H9 (cell line): ENCODE measurements at regions not wholly inside any gene's neighbourhood (a gene's known extent, or its start where the extent isn't known, plus 50 kb on each side); places are given as distances from the start of the nearest gene placed in this dataset.

Experiments
- DNase-seq: peaks from one replicate; pipeline ENCODE4 v3.0.0-alpha.2; 2017
- H2AFZ ChIP-seq: one replicate; pipeline ENCODE4 v1.6.1; 2013; ENCODE audit warnings: mild to moderate bottlenecking, low read length, control low read depth, moderate library complexity
- H2AK5ac ChIP-seq: 2 replicates; pipeline ENCODE4 v1.6.1; 2013; ENCODE audit warnings: low read length, control low read depth, mixed read lengths; ENCODE audit not compliant: insufficient read length
- H2BK120ac ChIP-seq: one replicate; pipeline ENCODE4 v1.6.1; 2013; ENCODE audit warnings: low read depth, mild to moderate bottlenecking, low read length, control low read depth, inconsistent platforms; ENCODE audit not compliant: poor library complexity, severe bottlenecking
- H2BK12ac ChIP-seq: 2 replicates; pipeline ENCODE4 v1.6.1; 2013; ENCODE audit warnings: low read length, control low read depth, mixed read lengths, low read depth; ENCODE audit not compliant: insufficient read length
- H2BK15ac ChIP-seq: 2 replicates; pipeline ENCODE4 v1.6.1; 2013; ENCODE audit warnings: low read depth, low read length, control low read depth
- H2BK20ac ChIP-seq: one replicate; pipeline ENCODE4 v1.6.1; 2013; ENCODE audit warnings: low read depth, mild to moderate bottlenecking, low read length, control low read depth, inconsistent platforms; ENCODE audit not compliant: poor library complexity, severe bottlenecking
- H2BK5ac ChIP-seq: 2 replicates; pipeline ENCODE4 v1.6.1; 2013; ENCODE audit warnings: low read length, control low read depth, mixed read lengths; ENCODE audit not compliant: insufficient read length
- H3K14ac ChIP-seq: 2 replicates; pipeline ENCODE4 v1.6.1; 2013; ENCODE audit warnings: low read length, control low read depth; ENCODE audit not compliant: insufficient read depth
- H3K18ac ChIP-seq: 2 replicates; pipeline ENCODE4 v1.6.1; 2013; ENCODE audit warnings: low read depth, mild to moderate bottlenecking, mixed read lengths, low read length, control low read depth; ENCODE audit not compliant: insufficient read length
- H3K23ac ChIP-seq: 2 replicates; pipeline ENCODE4 v1.6.1; 2013; ENCODE audit warnings: low read length, control low read depth, mixed read lengths, low read depth; ENCODE audit not compliant: insufficient read length
- H3K23me2 ChIP-seq: 2 replicates; pipeline ENCODE4 v1.6.1; 2013; ENCODE audit warnings: low read depth, mild to moderate bottlenecking, mixed read lengths, low read length, control low read depth; ENCODE audit not compliant: insufficient read length, poor library complexity, severe bottlenecking
- H3K27ac ChIP-seq: 2 replicates; pipeline ENCODE4 v1.5.1; 2013; ENCODE audit warnings: low read length, control low read depth, mixed read lengths, low read depth; ENCODE audit not compliant: insufficient read length
- H3K27me3 ChIP-seq: 2 replicates; pipeline ENCODE4 v1.6.1; 2013; ENCODE audit warnings: low read length, control low read depth, inconsistent platforms; ENCODE audit not compliant: insufficient read depth
- H3K4ac ChIP-seq: 2 replicates; pipeline ENCODE4 v1.6.1; 2013; ENCODE audit warnings: low read depth, mild to moderate bottlenecking, control low read depth, inconsistent platforms, low read length, moderate library complexity
- H3K4me1 ChIP-seq: 2 replicates; pipeline ENCODE4 v1.6.1; 2013; ENCODE audit warnings: low read length, control low read depth, inconsistent platforms; ENCODE audit not compliant: insufficient read depth
- H3K4me2 ChIP-seq: 2 replicates; pipeline ENCODE4 v1.6.1; 2013; ENCODE audit warnings: low read length, control low read depth, mixed read lengths; ENCODE audit not compliant: insufficient read length, insufficient read depth
- H3K56ac ChIP-seq: 2 replicates; pipeline ENCODE4 v1.6.1; 2013; ENCODE audit warnings: low read depth, mild to moderate bottlenecking, mixed read lengths, low read length, control low read depth; ENCODE audit not compliant: insufficient read length
- H3K79me1 ChIP-seq: 2 replicates; pipeline ENCODE4 v1.6.1; 2013; ENCODE audit warnings: low read depth, mild to moderate bottlenecking, moderate library complexity, low read length, control low read depth, inconsistent platforms; ENCODE audit not compliant: insufficient read depth, poor library complexity, severe bottlenecking
- H3K79me2 ChIP-seq: 2 replicates; pipeline ENCODE4 v1.6.1; 2013; ENCODE audit warnings: low read length, control low read depth, inconsistent platforms; ENCODE audit not compliant: insufficient read depth
- H3K9ac ChIP-seq: 2 replicates; pipeline ENCODE4 v1.6.1; 2013; ENCODE audit warnings: low read length, control low read depth, mixed read lengths; ENCODE audit not compliant: insufficient read length; ENCODE audit errors: extremely low read depth
- H3K9me3 ChIP-seq: one replicate; pipeline ENCODE4 v1.6.1; 2013; ENCODE audit warnings: low read depth, low read length, inconsistent platforms; ENCODE audit not compliant: control insufficient read depth
- H3T11ph ChIP-seq: one replicate; pipeline ENCODE4 v1.6.1; 2013; ENCODE audit warnings: mild to moderate bottlenecking, low read length, control low read depth, inconsistent platforms
- H4K20me1 ChIP-seq: one replicate; pipeline ENCODE4 v1.6.1; 2013; ENCODE audit not compliant: control insufficient read depth, insufficient read length, insufficient read depth
- H4K5ac ChIP-seq: 2 replicates; pipeline ENCODE4 v1.6.1; 2013; ENCODE audit warnings: low read depth, mild to moderate bottlenecking, mixed read lengths, low read length, control low read depth; ENCODE audit not compliant: insufficient read length
- H4K8ac ChIP-seq: replicated peaks from 2 replicates; pipeline ENCODE4 v1.6.1; 2013; ENCODE audit warnings: low read length, control low read depth, mixed read lengths, low read depth; ENCODE audit not compliant: insufficient read length
- H4K91ac ChIP-seq: 2 replicates; pipeline ENCODE4 v1.6.1; 2013; ENCODE audit warnings: low read depth, mild to moderate bottlenecking, moderate library complexity, mixed read lengths, low read length, control low read depth; ENCODE audit not compliant: insufficient read length
- H3K27ac Mint-ChIP-seq, 3 experiments: 2 replicates in 2 of 3; 3 replicates in 1 of 3; pipeline ENCODE4 v1.8.0; 2020 to 2021; ENCODE audit warnings: mixed read lengths in 3 of 3, mild to moderate bottlenecking in 1 of 3, moderate library complexity in 1 of 3
- H3K27me3 Mint-ChIP-seq: 2 replicates; pipeline ENCODE4 v1.8.0; 2021; ENCODE audit warnings: low read depth, mild to moderate bottlenecking, moderate library complexity, mixed read lengths
- H3K36me3 Mint-ChIP-seq, 3 experiments: 2 replicates in 2 of 3; 3 replicates in 1 of 3; pipeline ENCODE4 v1.8.0; 2020 to 2021; ENCODE audit warnings: low read depth in 3 of 3, mixed read lengths in 3 of 3; ENCODE audit not compliant: insufficient read depth in 1 of 3
- H3K4me1 Mint-ChIP-seq, 2 experiments: 2 replicates each; pipeline ENCODE4 v1.8.0; 2020; ENCODE audit warnings: mixed read lengths in 2 of 2
- H3K4me3 Mint-ChIP-seq, 2 experiments: 2 replicates in 1 of 2; 3 replicates in 1 of 2; pipeline ENCODE4 v1.8.0; 2020 to 2021; ENCODE audit warnings: mild to moderate bottlenecking in 2 of 2, mixed read lengths in 2 of 2, moderate library complexity in 1 of 2
- H3K9me3 Mint-ChIP-seq, 2 experiments: 2 replicates in 1 of 2; 3 replicates in 1 of 2; pipeline ENCODE4 v1.8.0; 2020; ENCODE audit warnings: mild to moderate bottlenecking in 2 of 2, mixed read lengths in 2 of 2, moderate library complexity in 1 of 2
- WGBS: extraction: QIAGEN DNeasy Blood & Tissue Kit; methylation state at CpG from one replicate; pipeline ENCODE4 v1.1.7; 2013; ENCODE audit warnings: missing lambda C conversion rate, low lambda C conversion rate, mixed read lengths; ENCODE audit not compliant: insufficient read length; ENCODE audit errors: extremely low coverage; 5-methylcytosine and 5-hydroxymethylcytosine counted together
- TF ChIP-seq, protein P1 (sequence below): fragments of 200-600 bp; sonication (generic); conservative IDR thresholded peaks from 3 replicates; pipeline ENCODE4 v1.8.0; 2021; ENCODE audit warnings: antibody characterized with exemption, mild to moderate bottlenecking

DNA sequence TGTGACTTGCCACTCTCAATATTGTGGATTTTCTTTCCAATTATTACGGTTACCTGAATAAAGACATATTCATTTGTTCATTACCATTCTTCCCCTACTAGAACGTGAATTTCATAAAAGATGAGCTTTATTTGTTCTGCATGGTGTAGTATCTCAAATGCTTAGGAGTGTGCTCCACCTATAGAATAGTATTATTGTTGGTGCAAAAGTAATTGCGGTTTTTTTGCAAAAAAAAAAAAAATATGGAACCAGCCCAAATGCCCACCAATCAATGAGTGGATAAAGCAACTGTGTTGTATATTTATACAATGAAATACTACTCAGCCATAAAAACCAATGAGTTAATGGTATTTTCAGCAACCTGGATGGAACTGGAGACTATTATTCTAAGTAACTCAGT lies 525.5 kb upstream of the PRKX start:
- no peak overlapping the region for H3K9ac ChIP-seq
- H3K23me2 ChIP-seq, result no peaks in the 10 kb centered on the region
- no peak overlapping the region for H3K56ac ChIP-seq
- no peak overlapping the region for H2BK5ac ChIP-seq
- H4K91ac ChIP-seq, result no peak overlapping the region
- H3K4me2 ChIP-seq, result no peak overlapping the region
- H3K23ac ChIP-seq, result no peak overlapping the region
- H3K27me3 ChIP-seq, result no peaks in the 10 kb centered on the region
- Mint-ChIP-seq H3K27ac (no peak overlapping the region), H3K9me3 (peaks cover 2 to 3% of the 10 kb centered on the region in 2 experiments; a peak in 3 of 5 replicates), H3K4me1 (no peaks in the 10 kb centered on the region), H3K4me3 (no peak overlapping the region), H3K36me3 (0 out of 7 replicates have a peak, but pooled peaks cover 0 to 4% (median 0%) of the 10 kb centered on the region in 3 experiments), H3K27me3 (no peaks in the 10 kb centered on the region)
- no CpG with 5 or more reads among the region's 3 CpGs for WGBS
- H2BK15ac ChIP-seq, result no peak overlapping the region
- H2BK12ac ChIP-seq, result no peak overlapping the region
- H2BK120ac ChIP-seq, result no peak overlapping the region
- no peak overlapping the region for H3K14ac ChIP-seq
- peaks cover 3% of the 10 kb centered on the region for H3K9me3 ChIP-seq
- no peak overlapping the region for H4K8ac ChIP-seq
- H3K27ac ChIP-seq, result no peak overlapping the region
- no peak overlapping the region for H3T11ph ChIP-seq
- no peaks in the 10 kb centered on the region for H4K20me1 ChIP-seq
- no peak overlapping the region for H3K4ac ChIP-seq
- no peaks in the 10 kb centered on the region for H3K79me1 ChIP-seq
- H3K18ac ChIP-seq, result no peak overlapping the region
- no peak overlapping the region for H2AFZ ChIP-seq
- H3K79me2 ChIP-seq, result no peaks in the 10 kb centered on the region
- H3K4me1 ChIP-seq, result no peaks in the 10 kb centered on the region
- TF ChIP-seq, protein P1, sequence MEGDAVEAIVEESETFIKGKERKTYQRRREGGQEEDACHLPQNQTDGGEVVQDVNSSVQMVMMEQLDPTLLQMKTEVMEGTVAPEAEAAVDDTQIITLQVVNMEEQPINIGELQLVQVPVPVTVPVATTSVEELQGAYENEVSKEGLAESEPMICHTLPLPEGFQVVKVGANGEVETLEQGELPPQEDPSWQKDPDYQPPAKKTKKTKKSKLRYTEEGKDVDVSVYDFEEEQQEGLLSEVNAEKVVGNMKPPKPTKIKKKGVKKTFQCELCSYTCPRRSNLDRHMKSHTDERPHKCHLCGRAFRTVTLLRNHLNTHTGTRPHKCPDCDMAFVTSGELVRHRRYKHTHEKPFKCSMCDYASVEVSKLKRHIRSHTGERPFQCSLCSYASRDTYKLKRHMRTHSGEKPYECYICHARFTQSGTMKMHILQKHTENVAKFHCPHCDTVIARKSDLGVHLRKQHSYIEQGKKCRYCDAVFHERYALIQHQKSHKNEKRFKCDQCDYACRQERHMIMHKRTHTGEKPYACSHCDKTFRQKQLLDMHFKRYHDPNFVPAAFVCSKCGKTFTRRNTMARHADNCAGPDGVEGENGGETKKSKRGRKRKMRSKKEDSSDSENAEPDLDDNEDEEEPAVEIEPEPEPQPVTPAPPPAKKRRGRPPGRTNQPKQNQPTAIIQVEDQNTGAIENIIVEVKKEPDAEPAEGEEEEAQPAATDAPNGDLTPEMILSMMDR, result no peak
- H2BK20ac ChIP-seq, result no peak overlapping the region
- H2AK5ac ChIP-seq, result no peak overlapping the region
- DNase-seq, result no peak
- H4K5ac ChIP-seq, result no peak overlapping the region
